Hindlimb muscle (tissue), 1 donor: ENCODE measurements at regions not wholly inside any gene's neighbourhood (a gene's known extent, or its start where the extent isn't known, plus 50 kb on each side); places are given as distances from the start of the nearest gene placed in this dataset.
A peak's percentile ranks its signal among the peaks of the same experiment; 100 is the strongest.
"Not testable (repeated sequence)": the region's sequence is repeated elsewhere in the genome, so short reads cannot be mapped to it uniquely, and the experiment has no call there.

ENCODE experiments used
- DNase-seq: peaks from one replicate; pipeline ENCODE4 v3.0.0-alpha.2; 2013

DNA sequence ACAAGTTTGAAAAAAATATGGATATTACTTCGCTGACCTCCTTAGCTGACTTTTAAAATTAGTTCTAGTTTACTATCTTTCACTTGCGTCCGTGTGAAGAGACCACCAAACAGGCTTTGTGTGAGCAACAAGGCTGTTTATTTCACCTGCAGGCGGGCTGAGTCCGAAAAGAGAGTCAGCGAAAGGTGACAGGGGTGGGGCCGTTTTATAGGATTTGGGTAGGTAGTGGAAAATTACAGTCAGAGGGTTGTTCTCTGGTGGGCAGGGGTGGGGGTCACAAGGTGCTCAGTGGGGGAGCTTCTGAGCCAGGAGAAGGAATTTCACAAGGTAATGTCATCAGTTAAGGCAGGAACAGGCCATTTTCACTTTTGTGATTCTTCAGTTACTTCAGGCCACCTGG lies 203.7 kb downstream of the POM121L12 start:
- DNase-seq = not testable (repeated sequence)

DNA sequence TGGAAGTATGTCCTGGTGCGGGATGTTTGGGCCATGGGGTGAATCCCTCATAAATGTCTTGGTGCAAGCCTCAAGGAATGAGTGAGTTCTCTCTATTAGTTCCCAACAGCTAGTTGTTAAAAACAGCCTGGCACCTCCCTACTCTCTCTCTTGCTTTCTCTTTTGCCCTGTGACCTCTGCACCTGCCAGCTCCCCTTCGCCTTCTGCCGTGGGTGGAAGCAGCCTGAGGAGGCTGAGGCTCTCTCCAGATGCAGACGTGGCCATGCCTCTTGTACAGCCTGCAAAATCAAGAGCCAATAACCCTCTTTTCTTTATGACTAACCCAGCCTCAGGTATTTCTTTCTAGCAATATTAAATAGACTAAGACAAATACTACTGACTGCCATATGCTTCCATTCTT lies 210.3 kb downstream of the POM121L12 start:
- no peak for DNase-seq

DNA sequence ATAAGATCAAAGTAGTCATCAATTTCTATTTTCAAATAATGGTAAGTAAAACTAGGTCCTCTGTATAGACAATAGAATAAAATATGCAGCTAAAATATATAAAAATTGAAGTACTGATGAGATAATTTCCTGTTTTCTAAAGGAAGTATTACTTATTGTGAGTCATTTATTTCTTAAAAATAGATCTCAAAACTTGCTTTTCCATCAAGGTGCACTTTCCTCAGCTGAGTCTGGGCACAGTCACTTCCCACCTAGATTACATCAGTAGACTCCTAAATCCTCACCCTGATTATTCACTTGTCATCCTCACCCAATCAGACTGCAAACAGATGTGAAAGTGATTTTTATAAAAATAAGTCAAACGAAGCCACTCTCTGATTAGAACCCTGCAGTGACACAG lies 211.5 kb downstream of the POM121L12 start:
- no peak for DNase-seq

DNA sequence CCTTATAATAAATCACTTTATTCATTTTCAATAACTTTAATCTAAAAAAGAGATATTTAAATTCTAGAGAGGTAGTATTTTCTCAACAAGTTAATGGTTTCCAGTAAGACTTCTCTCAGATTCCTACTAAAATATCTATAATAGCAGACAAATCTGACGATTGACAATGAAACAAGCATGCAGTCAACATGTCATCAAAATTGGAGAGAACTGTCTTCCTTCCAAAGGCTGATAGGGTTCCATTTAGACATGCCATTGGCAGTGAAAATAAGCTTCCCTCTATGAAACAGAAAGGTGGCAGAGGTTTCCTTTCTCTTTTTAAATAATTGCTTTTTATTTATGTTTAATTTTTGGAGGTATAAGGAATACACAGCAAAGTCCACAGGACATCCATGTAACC lies 217.1 kb downstream of the POM121L12 start:
- no peak for DNase-seq

DNA sequence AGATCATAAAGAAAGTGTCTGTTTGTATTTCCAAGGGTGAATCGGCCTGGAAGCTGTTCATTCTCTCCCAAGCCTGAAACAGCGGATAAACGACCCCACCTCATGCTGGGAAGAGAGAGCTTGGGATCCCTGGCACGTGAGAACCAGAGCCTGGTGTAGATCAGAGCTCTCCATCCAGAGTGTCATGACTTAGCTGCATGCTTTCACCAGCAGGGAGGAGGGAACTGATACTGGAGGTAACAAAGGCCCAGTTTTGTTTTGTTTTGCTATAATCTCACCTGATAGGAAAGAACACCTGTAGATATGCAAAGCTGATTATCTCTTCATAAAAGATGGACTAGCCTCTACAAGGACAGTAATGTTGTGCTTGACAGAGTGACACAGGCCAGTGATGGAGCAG lies 236.6 kb downstream of the POM121L12 start:
- DNase-seq = no peak

DNA sequence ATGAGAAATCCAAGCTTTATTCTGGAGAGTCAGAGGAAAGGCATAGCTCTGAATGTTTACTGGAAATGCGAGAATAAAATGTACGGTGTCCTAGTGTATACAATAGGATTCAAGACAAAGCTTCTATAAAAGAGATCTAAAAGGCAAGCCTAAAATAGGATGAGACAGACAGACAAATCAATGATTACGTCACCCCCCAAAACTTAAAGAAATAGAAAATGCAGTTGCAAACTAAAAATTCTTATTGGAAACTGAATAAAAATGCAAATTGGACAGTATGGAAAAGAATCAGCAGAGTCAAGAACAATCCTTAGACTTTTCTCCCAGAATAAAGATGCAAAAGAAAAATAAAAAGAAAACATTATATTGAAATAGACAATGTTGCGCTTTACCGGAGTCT lies 245.9 kb downstream of the POM121L12 start:
- DNase-seq = no peak

DNA sequence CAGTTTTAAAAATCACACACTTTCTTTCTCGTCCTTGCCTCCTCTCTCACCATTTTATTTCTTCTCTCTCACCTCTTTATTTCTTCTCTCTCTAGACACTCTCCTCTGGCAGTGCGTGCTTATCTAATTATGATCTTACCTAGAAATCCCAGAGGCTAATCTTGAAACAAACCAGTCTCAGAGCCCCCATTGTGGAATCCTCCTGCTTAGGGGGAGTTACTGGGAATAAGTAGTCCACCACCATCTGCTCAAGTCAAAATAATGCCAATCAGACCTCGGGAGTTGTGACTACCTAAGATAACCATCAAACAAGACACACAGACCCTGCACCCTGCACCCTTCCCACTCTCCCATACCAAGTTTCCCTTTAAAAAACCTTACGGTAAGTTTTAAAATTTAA lies 256.9 kb downstream of the POM121L12 start:
- no peak for DNase-seq

DNA sequence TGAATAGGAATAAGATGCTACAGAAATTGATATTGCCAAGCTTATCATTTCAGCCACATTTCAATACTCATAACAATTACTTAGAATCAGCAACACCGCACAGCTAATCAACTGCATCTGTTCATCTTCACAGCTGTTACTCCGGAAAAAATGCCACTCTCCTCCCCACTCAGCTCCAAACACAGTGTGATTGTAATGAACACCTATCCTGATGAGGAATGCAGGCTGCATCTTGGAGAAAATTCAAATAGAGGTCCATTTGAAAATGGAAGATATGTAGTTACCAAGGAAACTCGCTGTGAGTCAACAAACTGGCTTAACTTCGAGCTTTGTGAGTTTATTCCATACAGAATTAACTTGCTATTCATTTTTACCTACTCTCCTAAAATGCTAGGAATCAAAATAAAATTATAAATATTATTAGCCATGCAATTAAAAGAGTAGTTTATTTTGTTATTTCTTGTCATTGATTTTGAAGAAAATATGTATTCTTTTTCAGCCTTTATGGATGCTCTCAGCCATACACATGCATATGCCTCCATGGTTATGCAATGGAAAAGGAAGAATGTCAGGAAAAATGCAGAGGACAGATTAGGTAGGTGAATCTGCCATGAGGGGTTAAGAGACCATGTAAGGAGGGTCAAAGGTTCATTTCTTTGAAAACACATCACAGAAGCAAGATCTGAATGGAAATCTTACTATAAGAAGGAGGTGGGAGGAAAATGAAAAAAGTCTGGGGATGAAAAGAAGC lies 267.2 kb downstream of the POM121L12 start:
- peak; percentile 6 for DNase-seq

DNA sequence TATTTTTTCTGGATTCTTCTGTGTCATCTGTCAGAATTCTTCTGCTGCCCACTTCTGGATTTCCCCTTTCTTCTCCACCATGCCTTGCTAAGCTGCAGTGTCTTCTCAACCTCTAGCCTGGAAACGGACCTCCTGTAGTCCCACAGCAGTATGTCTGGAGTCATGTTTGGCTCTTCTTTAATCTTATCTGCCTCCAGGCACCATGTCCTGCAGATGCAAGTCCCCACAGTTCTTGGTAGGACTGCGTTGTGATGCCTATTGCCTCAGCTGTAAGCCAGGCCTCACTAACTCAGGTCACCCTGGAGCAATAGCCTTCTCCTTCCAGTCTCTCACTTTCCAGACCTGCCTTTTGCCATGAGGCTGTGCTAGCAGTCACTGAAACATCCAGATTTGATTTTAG lies 268.3 kb downstream of the POM121L12 start:
- DNase-seq = no peak

DNA sequence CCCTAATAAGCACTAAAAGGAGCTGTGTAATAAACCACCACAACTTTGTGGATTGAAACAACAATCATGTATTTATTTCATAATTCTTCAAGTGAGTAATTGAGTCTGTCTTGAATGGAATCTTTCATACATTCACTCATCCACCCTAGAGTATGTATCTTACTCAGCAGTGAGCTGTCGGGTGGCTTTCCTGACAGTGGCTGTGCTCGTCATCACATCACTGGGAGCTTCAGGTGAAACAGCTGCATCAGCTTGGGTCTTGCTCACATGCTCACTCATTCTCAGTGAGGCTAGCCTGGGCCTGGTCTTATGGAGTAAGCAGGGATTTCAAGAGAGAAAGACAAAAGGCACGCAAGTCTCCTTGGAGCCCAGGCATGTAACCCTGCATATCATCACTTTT lies 271.4 kb downstream of the POM121L12 start:
- DNase-seq = no peak

DNA sequence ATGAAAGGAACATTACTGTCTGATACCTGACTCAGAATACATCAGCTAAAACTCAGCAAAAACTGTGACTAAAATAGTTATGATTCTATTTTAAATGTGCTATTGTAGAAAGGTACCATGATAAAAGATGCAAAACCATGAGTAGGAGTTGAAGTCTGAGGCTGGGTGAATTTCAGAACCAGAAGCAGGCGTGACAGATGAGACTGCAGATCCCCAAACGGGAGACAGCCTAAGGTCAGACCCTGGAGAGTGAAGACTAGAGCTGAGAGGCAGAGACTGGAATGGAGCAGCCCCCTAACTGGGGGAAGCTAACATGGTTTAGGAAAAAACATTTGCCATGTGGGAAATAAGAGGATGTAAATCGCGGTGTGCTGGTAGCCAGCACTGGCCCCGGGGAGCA lies 275.8 kb downstream of the POM121L12 start:
- DNase-seq = no peak

DNA sequence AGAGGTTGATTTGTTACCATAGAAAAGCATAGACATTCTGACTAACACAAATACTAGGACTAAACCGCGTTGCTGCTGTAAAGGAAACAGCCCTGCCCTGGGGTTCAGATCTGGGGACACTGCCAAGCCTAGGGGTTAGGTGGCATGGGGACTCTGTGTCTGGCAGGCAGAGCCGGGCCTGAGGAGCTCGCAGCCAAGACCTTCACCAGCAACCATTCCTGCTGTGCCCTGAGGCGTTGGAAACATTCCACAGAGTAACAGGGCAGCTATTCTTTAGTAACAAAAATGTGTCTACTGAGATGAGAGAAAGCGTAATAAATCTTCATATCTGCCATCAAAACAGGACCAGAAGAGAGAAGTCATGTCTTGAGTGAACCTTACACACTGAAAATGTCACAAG lies 280.5 kb downstream of the POM121L12 start:
- no peak for DNase-seq

DNA sequence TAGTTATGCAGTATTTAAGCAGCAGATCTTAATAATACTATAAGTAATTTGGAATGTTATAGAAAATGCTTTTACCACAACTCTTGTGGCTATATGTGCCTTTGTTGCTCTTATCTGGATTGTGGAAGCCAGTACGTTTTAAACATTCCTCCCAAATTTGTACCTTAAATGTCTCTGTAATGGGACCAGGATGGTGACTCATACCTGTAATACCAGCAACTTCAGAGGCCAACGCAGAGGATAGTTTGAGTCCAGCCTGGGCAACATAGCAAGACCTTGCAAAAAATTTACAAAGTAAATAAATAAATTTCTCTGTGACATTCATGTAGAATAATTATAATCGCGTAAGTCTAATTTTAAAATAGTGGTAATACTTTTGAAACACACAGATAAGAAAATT lies 283.1 kb downstream of the POM121L12 start:
- no peak for DNase-seq

DNA sequence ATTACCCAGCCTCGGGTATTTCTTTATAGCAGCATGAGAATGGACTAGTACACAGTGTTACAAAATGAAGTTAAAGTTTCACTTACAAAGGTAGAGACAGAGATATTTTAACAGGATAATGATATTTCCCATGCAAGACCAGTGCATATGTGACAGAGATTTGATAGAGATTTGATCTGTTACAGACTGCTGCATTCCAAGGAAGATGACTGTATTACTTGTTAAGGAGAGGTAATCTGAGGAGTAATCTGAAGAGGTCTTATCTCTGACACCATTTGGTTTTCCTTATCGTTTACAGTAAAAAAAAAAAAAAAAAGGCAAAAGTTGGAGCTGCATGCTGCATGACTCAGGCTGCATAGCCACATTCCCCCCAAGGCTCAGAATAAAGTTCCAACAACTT lies 289.6 kb downstream of the POM121L12 start:
- no peak for DNase-seq

DNA sequence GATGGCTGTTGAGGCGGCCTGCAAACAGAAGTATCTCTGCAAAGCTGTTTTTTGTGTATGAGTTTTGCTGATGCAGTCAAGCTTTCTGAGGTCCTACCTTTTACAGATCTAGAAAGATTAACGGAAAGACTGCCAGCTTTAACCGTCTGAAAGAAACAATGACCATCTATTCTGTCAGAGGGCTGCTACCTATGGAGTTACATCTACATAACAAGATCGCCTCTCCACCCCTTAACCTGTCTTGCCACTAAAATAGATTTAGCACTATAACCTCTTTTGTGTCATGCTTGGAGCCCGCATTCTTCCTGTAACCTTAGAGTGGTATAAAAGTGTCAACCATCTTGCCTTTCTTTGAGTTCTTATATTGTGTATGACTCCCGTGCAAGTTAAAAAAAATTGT lies 291.2 kb downstream of the POM121L12 start:
- DNase-seq = no peak

DNA sequence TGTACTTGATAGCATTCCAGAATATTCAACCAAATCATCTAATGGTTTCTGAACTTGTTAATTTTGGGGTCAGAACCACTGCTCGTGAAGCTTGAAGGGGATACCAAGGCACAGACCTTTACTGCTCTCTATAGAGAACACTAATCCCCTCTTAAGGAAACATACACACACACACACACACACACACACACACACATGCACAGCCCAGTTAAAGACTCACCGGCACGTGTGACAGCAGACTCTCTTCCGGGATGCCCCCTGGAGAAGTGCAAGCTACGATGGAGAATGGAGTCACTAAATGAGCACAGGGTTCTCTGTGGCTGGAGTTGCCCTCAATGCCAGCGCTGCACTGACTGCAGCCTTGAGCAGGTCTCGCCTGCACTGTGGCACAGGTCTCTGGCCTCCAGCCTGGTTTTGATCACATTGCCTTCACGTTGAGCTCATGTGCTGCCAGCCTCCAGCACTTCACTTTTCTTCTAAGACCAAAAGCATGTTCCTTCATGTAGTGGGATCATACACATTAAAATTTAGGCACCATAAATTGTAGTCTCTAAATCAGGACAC lies 300.8 kb downstream of the POM121L12 start:
- DNase-seq = no peak

DNA sequence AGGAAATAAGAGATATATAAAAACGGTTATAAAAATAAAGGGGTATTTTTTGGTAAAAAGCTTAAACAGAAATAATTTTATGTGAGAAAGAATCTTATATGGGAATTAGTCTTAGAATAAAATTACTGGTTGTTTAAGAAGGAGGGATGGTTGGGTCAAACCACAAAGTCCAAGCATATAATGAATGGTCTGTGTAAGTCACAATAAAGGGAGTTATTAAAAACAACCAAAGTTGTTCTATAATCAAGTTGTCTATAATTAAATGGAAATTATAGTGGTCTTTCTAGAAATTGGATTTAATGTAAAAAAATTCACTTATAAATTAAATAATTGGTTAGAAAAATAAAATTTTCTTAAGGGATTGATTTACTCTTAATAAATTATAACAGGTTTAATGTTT lies 304.8 kb downstream of the POM121L12 start:
- DNase-seq = no peak

DNA sequence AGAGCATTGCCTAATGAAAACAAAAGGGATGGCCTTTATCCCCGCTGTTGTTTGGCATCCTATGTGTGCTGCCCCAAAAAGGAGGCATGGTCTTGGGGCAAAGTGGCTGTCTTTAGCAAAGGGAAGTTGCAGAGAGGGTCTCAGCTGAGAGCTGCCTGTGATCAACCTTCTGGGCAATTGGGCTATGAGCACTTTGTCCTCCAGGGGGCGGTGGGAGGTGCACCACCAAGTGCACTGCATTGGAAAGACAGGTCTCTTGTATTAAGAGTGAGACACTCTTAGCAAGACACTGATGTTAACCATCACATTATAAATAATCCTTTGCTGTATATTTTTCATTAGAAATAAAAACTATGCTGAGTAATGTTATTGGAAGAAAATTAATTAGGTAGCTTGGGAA lies 314.8 kb downstream of the POM121L12 start:
- DNase-seq = no peak

DNA sequence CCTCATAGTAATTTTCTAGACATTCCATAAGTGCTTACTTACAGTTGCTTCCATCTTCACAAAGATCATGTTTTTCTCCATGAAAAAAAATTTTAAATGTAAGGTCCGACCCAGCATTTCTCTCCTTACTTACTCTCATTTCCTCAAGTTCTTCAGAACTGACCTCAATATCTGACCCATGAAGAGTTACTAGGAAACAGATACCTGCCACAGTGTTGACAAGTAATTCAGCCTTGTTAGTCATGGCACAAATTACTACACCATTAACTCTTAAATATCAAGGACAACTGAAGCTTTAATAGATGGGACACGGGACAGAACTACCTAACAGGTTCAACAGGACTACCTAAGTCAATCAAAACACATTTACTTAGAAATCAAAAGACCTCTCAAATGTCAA lies 316.2 kb downstream of the POM121L12 start:
- no peak for DNase-seq

DNA sequence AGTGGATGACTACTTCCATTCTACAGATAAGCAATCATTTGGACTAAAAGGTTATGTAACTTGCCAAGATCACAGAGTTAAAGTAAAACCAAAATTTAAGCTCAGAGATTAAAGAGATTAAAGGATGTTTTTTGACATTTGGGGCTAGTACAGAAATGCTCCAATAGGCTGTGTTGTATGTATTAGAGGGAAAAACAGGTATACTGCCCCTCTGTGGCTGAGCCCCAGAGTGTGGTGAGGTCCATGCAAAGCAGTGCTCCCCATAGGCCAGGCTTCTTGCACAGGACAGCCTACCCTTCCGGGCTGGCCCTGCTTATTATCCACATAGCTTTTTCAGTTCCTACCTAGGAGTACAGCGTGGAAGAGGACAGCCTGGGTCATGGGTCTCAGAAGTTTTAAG lies 322.8 kb downstream of the POM121L12 start:
- DNase-seq = no peak

DNA sequence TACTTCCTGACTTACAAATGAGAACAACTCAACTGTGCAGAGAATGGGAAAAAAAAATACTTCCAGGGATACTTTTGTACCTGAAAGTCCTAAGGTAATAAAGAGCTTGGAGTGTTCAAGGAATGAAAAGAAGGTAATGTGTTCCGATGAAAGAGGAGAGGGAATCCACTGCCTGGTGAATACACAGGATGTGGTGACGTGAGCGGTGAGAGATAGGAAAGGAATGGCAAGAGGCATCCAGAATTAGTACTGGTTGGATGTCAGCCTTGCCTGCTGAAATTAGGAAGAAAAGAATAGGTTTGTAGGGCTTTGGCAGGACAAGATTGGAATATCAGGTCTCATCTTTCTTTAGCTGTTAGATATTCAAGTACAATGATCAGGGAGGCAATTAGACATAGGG lies 347.7 kb downstream of the POM121L12 start:
- DNase-seq = no peak

DNA sequence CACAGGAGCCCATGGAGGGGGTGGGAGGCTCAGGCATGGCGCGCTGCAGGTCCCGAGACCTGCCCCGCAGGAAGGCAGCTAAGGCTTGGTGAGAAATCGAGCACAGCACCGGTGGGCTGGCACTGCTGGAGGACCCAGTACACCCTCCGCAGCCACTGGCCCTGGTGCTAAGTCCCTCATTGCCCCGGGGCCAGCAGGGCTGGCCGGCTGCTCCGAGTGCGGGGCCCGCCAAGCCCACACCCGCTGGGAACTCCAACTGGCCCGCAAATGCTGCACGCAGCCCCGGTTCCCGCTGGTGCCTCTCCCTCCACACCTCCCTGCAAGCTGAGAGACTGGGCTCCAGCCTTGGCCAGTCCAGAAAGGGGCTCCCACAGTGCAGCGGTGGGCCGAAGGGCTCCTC lies 349.8 kb downstream of the POM121L12 start:
- not testable (repeated sequence) for DNase-seq

DNA sequence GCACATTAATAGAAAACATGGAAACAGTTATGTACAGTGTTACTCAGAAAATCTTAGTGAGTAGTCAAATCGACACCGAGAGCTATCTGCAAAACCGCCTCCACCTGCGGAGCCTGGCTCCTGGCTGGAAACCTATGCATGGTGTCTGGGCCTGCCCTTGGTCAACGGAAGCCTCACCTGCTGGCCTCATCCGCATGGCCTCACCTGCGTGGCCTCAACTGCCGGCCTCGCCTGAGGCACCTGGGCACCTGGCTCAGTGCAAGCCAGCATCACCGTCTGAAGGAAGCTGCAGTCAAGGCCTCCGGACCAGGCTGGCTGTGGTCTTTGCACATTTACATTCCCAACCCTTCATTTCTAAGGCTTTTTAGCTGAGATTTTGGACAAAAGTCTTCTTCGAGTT lies 352.1 kb downstream of the POM121L12 start:
- DNase-seq = no peak

DNA sequence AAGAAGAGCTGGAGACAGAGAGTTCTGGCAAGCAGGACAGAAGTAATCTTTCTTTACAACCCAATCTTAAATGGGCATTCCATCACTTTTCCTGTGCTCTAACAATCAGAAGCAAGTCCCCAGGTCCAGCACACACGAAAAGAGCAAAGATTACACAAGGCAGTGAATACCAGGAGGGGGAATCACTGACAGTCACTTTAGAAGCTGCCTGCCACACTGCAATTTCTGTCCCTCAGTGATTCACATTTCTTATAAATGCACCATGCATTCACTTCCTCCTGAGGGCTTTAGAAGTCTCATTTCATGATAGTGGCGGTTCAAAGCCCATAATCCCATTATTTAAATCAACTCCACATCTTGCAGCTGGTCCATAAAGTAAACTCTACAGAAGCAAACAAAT lies 362.5 kb downstream of the POM121L12 start:
- no peak for DNase-seq

DNA sequence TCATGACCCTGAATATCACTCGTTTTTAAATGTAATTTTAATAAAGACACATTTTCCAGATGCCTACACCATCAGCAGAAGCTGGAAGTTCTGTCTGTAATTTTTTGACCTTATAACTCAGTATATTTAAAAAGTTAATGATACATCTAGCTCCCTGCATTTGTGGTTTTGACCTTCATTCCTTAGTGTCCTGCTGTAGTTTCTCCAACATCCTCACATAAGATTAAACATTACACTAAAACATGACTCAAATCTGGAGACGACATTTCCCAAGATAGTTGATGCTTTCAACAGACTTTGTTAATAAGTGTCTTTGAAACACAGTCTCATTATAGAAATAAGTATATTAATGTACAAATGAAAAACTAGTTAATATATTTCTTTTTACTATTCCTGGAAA lies 363.1 kb downstream of the POM121L12 start:
- DNase-seq = no peak
